Stomach (tissue), 8 donors: ENCODE measurements at regions not wholly inside any gene's neighbourhood (a gene's known extent, or its start where the extent isn't known, plus 50 kb on each side); places are given as distances from the start of the nearest gene placed in this dataset.

Source experiments
- DNase-seq, 2 donors: peaks; one replicate each; pipeline versions ENCODE4 v3.0.0 to v3.0.0-alpha.2; 2013 to 2019
- H3K27ac ChIP-seq, 5 donors: fragments of 200-600 bp in 4 of 5; sonication (generic) in 4 of 5; one replicate each; pipeline ENCODE4 v1.5.1; 2013 to 2019; ENCODE audit warnings: mild to moderate bottlenecking in 1 of 5, moderate library complexity in 1 of 5
- H3K27me3 ChIP-seq, 3 donors: fragments of 200-600 bp; sonication (generic); one replicate each; pipeline ENCODE4 v1.5.1; 2017 to 2019; ENCODE audit warnings: mixed run types in 1 of 3
- H3K36me3 ChIP-seq, 4 donors: fragments of 200-600 bp; sonication (generic); 1 replicate in 3 of 4; 2 replicates in 1 of 4; pipeline ENCODE4 v1.5.1; 2016 to 2019
- H3K4me1 ChIP-seq, 4 donors: fragments of 200-600 bp; sonication (generic); one replicate each; pipeline ENCODE4 v1.5.1; 2016 to 2019
- H3K4me3 ChIP-seq, 4 donors: fragments of 200-600 bp; sonication (generic) in 3 of 4; one replicate each; pipeline ENCODE4 v1.5.1; 2016 to 2019; ENCODE audit warnings: mild to moderate bottlenecking in 1 of 4
- H3K9me3 ChIP-seq, 4 donors: fragments of 200-600 bp; sonication (generic); one replicate each; pipeline ENCODE4 v1.5.1; 2016 to 2019
- EP300 ChIP-seq: sonication (generic); formaldehyde crosslinking; IDR thresholded peaks from one replicate; pipeline ENCODE4 v1.6.1; 2017; ENCODE audit warnings: antibody characterized with exemption
- POLR2A ChIP-seq, 4 donors: fragments of 450-650 bp; IDR thresholded peaks; one replicate each; pipeline ENCODE4 v1.6.1; 2016; ENCODE audit warnings: antibody characterized with exemption in 4 of 4, control low read depth in 2 of 4, mild to moderate bottlenecking in 1 of 4, moderate library complexity in 1 of 4
- POLR2AphosphoS5 ChIP-seq, 3 donors: sonication (generic); formaldehyde crosslinking; IDR thresholded peaks; one replicate each; pipeline ENCODE4 v1.6.1; 2016; ENCODE audit warnings: antibody characterized with exemption in 3 of 3
- WGBS, 5 donors: extraction: QIAGEN DNeasy Blood & Tissue Kit in 3 of 5; methylation state at CpG; one replicate each; pipeline versions ENCODE4 v1.1.5 to v1.1.7; 2013 to 2018; 5-methylcytosine and 5-hydroxymethylcytosine counted together
- intact Hi-C: fragments of 100-400 bp; cut with DNase I; formaldehyde crosslinking; loops from one replicate; pipeline ENCODE4 v1.15.1; 2023; ENCODE audit warnings: low total_unique reads
- TF ChIP-seq, protein P1 (sequence below), 7 experiments: fragments of 450-650 bp in 4 of 7; fragments of 200-600 bp in 3 of 7; sonication (generic) in 3 of 7; IDR thresholded peaks; one replicate each; pipeline ENCODE4 v1.5.1; 2016 to 2019; ENCODE audit warnings: antibody characterized with exemption in 7 of 7, control low read depth in 2 of 7, mild to moderate bottlenecking in 1 of 7
- donor health status: healthy with polysubstance abuse.
- donor health status: Bipolar disorder and iron deficiency.
- donor health status: healthy.

DNA sequence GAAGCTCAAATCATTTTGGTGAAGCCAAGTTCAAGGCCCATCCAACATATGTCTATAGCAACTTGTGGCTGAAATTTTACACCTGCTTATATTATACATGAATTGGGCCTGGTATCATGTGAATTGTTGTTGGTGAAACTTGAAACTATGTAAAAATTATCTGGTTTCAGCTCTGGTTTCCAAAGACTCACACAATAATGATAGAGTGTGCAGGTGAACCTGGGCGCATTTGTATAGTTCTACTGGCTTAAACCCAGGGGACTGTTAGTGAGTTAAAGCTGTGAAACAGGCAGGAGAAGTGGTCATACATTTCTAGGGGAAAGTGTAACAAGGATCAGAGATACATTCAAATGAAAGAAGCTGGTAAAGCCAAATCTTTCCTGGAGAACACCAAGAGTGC, 627.3 kb downstream of the METTL15 start:
- Histone ChIP-seq H3K9me3 (no peaks in the 10 kb centered on the region), H3K27ac (no peak overlapping the region), H3K36me3 (no peaks in the 10 kb centered on the region), H3K4me3 (no peak overlapping the region), H3K27me3 (no peaks in the 10 kb centered on the region), H3K4me1 (peaks cover 0 to 5% (median 0%) of the 10 kb centered on the region in 4 donors)
- no peak for TF ChIP-seq POLR2A (IDR thresholded peaks at IDR 0.05)
- TF ChIP-seq POLR2AphosphoS5 (IDR thresholded peaks at IDR 0.05) = no peak
- TF ChIP-seq, protein P1, sequence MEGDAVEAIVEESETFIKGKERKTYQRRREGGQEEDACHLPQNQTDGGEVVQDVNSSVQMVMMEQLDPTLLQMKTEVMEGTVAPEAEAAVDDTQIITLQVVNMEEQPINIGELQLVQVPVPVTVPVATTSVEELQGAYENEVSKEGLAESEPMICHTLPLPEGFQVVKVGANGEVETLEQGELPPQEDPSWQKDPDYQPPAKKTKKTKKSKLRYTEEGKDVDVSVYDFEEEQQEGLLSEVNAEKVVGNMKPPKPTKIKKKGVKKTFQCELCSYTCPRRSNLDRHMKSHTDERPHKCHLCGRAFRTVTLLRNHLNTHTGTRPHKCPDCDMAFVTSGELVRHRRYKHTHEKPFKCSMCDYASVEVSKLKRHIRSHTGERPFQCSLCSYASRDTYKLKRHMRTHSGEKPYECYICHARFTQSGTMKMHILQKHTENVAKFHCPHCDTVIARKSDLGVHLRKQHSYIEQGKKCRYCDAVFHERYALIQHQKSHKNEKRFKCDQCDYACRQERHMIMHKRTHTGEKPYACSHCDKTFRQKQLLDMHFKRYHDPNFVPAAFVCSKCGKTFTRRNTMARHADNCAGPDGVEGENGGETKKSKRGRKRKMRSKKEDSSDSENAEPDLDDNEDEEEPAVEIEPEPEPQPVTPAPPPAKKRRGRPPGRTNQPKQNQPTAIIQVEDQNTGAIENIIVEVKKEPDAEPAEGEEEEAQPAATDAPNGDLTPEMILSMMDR (IDR thresholded peaks at IDR 0.05) = no peak
- TF ChIP-seq EP300 = no peak
- DNase-seq = no peak
- intact Hi-C loops = no loop called here
- WGBS, 5 donors = 65 to 97% (median 82%) methylated on average over 1 of the region's 1 CpG

- no peak for TF ChIP-seq EP300
- no peak for TF ChIP-seq POLR2A (IDR thresholded peaks at IDR 0.05)
- no peak for TF ChIP-seq POLR2AphosphoS5 (IDR thresholded peaks at IDR 0.05)
- TF ChIP-seq, protein P1 (IDR thresholded peaks at IDR 0.05) = no peak
Observed at GRCh38 chr11:28730889-28731288, 622.7 kb downstream of the METTL15 start.

GRCh38 chr11:28730336-28730735, 622.1 kb downstream of the METTL15 start:
- 64 to 81% (median 75%) methylated on average over 3 of the region's 3 CpGs for WGBS, 5 donors
- H3K4me3 ChIP-seq = no peak overlapping the region
- peaks cover 0 to 5% (median 0%) of the 10 kb centered on the region in 4 donors for H3K4me1 ChIP-seq
- TF ChIP-seq POLR2A (IDR thresholded peaks at IDR 0.05) (no peak), EP300 (no peak), POLR2AphosphoS5 (IDR thresholded peaks at IDR 0.05) (no peak)
- TF ChIP-seq, protein P1 (IDR thresholded peaks at IDR 0.05) = no peak
- no peak for DNase-seq
- H3K9me3 ChIP-seq = no peaks in the 10 kb centered on the region
- no peaks in the 10 kb centered on the region for H3K27me3 ChIP-seq
- no peak overlapping the region for H3K27ac ChIP-seq
- no peaks in the 10 kb centered on the region for H3K36me3 ChIP-seq
- intact Hi-C loops = no loop called here

More at GRCh38 chr11:28730889-28731288, 622.7 kb downstream of the METTL15 start:
- peaks cover 0 to 5% (median 0%) of the 10 kb centered on the region in 4 donors for H3K4me1 ChIP-seq
- H3K27ac ChIP-seq = no peak overlapping the region
- no peak for DNase-seq
- 75 to 90% (median 84%) methylated on average over 2 of the region's 2 CpGs for WGBS, 5 donors
- intact Hi-C loops = no loop called here
- H3K4me3 ChIP-seq = no peak overlapping the region
- no peaks in the 10 kb centered on the region for H3K9me3 ChIP-seq
- H3K27me3 ChIP-seq = no peaks in the 10 kb centered on the region
- H3K36me3 ChIP-seq = no peaks in the 10 kb centered on the region

DNA sequence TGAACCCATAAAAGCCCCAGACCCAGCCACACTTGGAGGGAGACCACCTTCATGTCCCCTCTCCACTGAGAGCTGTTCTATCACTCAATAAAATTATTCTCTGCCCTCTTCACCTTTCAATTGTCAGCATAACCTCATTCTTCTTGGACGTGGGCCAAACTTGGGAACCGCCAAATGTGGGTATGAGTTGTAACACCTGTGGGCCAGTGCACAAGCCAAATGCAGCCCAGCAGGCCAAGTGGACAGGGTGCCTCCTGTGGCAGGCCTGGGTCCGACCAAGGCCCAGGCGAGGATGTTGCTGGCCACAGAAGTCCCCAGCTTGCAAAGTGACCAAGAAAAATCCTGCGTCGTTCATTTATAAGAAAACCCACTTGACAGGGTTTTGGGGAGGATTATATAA, 621.2 kb downstream of the METTL15 start:
- H3K4me1 ChIP-seq = peaks cover 0 to 3% (median 0%) of the 10 kb centered on the region in 4 donors
- no peak overlapping the region for H3K27ac ChIP-seq
- DNase-seq = no peak
- intact Hi-C loops = no loop called here
- no peaks in the 10 kb centered on the region for H3K9me3 ChIP-seq
- WGBS, 5 donors = 88 to 94% (median 91%) methylated on average over 6 of the region's 6 CpGs
- TF ChIP-seq POLR2A (IDR thresholded peaks at IDR 0.05) (no peak), EP300 (no peak), POLR2AphosphoS5 (IDR thresholded peaks at IDR 0.05) (no peak)
- TF ChIP-seq, protein P1 (IDR thresholded peaks at IDR 0.05) = no peak
- H3K36me3 ChIP-seq = no peaks in the 10 kb centered on the region
- no peaks in the 10 kb centered on the region for H3K27me3 ChIP-seq
- H3K4me3 ChIP-seq = no peak overlapping the region
